Uterus (tissue), 2 donors: ENCODE measurements at regions not wholly inside any gene's neighbourhood (a gene's known extent, or its start where the extent isn't known, plus 50 kb on each side); places are given as distances from the start of the nearest gene placed in this dataset.

ENCODE experiments used
- CTCF ChIP-seq, 4 experiments: fragments of 200-600 bp in 2 of 4; fragments of 450-650 bp in 2 of 4; sonication (generic) in 2 of 4; IDR thresholded peaks; one replicate each; pipeline ENCODE4 v1.5.1; 2016 to 2019; ENCODE audit warnings: antibody characterized with exemption in 4 of 4, mild to moderate bottlenecking in 2 of 4, moderate library complexity in 1 of 4
- POLR2A ChIP-seq, 2 donors: fragments of 450-650 bp; IDR thresholded peaks; one replicate each; pipeline ENCODE4 v1.6.1; 2016; ENCODE audit warnings: antibody characterized with exemption in 2 of 2, mild to moderate bottlenecking in 1 of 2, moderate library complexity in 1 of 2

- TF ChIP-seq CTCF (IDR thresholded peaks at IDR 0.05): no peak
- no peak for TF ChIP-seq POLR2A (IDR thresholded peaks at IDR 0.05)
Measured at GRCh38 chr16:86664522-86665318, 86.4 kb downstream of the FOXL1 start.
